MCF 10A (cell line): ENCODE measurements at regions not wholly inside any gene's neighbourhood (a gene's known extent, or its start where the extent isn't known, plus 50 kb on each side); places are given as distances from the start of the nearest gene placed in this dataset.

ENCODE experiments used
- BruUV-seq: library from RNA; stranded (reverse); fragments of 400-500 nt; replicated peaks from 2 replicates; lab custom pipeline; 2021; lab: Mats Ljungman, UMichigan
- CTCF ChIA-PET: fragments of 300-600 bp; sonication (Branson Sonifier 250); formaldehyde crosslinking; extraction: SDS; loops from one replicate; lab custom pipeline; 2021; ENCODE audit warnings: antibody characterized with exemption, inconsistent platforms; lab: Yijun Ruan, JAX
- POLR2A ChIA-PET: fragments of 300-600, 350-650 bp; sonication (Branson Sonifier 250); formaldehyde crosslinking; extraction: SDS; loops from one replicate; lab custom pipeline; 2020; ENCODE audit warnings: antibody characterized with exemption, inconsistent platforms; lab: Yijun Ruan, JAX
- DNase-seq: peaks from one replicate; pipeline ENCODE4 v3.0.0-alpha.2; 2018; ENCODE audit not compliant: unreplicated experiment
- H3K27ac Mint-ChIP-seq: one replicate; pipeline ENCODE4 v1.8.0; 2022; ENCODE audit warnings: mild to moderate bottlenecking, low read depth, mixed read lengths; ENCODE audit not compliant: unreplicated experiment
- H3K27me3 Mint-ChIP-seq: one replicate; pipeline ENCODE4 v1.8.0; 2022; ENCODE audit warnings: mixed read lengths; ENCODE audit not compliant: insufficient read depth, unreplicated experiment
- H3K36me3 Mint-ChIP-seq: one replicate; pipeline ENCODE4 v1.8.0; 2022; ENCODE audit warnings: mild to moderate bottlenecking, moderate library complexity, mixed read lengths; ENCODE audit not compliant: insufficient read depth, unreplicated experiment
- H3K4me1 Mint-ChIP-seq: one replicate; pipeline ENCODE4 v1.8.0; 2022; ENCODE audit warnings: mixed read lengths; ENCODE audit not compliant: insufficient read depth, unreplicated experiment
- H3K4me3 Mint-ChIP-seq: one replicate; pipeline ENCODE4 v1.8.0; 2022; ENCODE audit warnings: mild to moderate bottlenecking, moderate library complexity, mixed read lengths; ENCODE audit not compliant: unreplicated experiment
- H3K9me3 Mint-ChIP-seq: one replicate; pipeline ENCODE4 v1.8.0; 2022; ENCODE audit warnings: mixed read lengths; ENCODE audit not compliant: unreplicated experiment
- CTCF ChIP-seq: fragments of 200-600 bp; IDR thresholded peaks from one replicate; pipeline ENCODE4 v1.8.0; 2022; ENCODE audit warnings: antibody characterized with exemption, mild to moderate bottlenecking; ENCODE audit not compliant: unreplicated experiment
- intact Hi-C: fragments of 100-400 bp; cut with micrococcal nuclease; formaldehyde crosslinking; loops from 2 replicates; pipeline ENCODE4 v1.14.1; 2022

- no peak for DNase-seq
- peaks cover 11% of the 10 kb centered on the region for H3K4me1 Mint-ChIP-seq
- H3K4me3 Mint-ChIP-seq, result no peak overlapping the region
- H3K9me3 Mint-ChIP-seq, result no peaks in the 10 kb centered on the region
- no peak overlapping the region for H3K27ac Mint-ChIP-seq
- ChIA-PET CTCF (interaction anchor here (0.6 to 8.1 kb wide), 4 partner anchors 6 to 302 kb away, joined by 3 to 110 read pairs (median 4); no protein-coding TSS in a partner anchor), POLR2A (no interaction called here)
- BruUV-seq, result no TSS peak
- intact Hi-C loops, result no loop called here
- TF ChIP-seq CTCF, result no peak
- no peaks in the 10 kb centered on the region for H3K27me3 Mint-ChIP-seq
- no peaks in the 10 kb centered on the region for H3K36me3 Mint-ChIP-seq
Measured at GRCh38 chr2:174692256-174692919, 71.9 kb downstream of the CHRNA1 start.

GRCh38 chr2:174691201-174691779, 73.0 kb downstream of the CHRNA1 start:
- no TSS peak for BruUV-seq
- H3K27me3 Mint-ChIP-seq, result no peaks in the 10 kb centered on the region
- no peak overlapping the region for H3K27ac Mint-ChIP-seq
- no peaks in the 10 kb centered on the region for H3K36me3 Mint-ChIP-seq
- no peaks in the 10 kb centered on the region for H3K9me3 Mint-ChIP-seq
- no peak for TF ChIP-seq CTCF
- DNase-seq, result no peak
- peaks cover 5% of the 10 kb centered on the region for H3K4me1 Mint-ChIP-seq
- H3K4me3 Mint-ChIP-seq, result no peak overlapping the region
- intact Hi-C loops, result no loop called here
- ChIA-PET POLR2A (no interaction called here), CTCF (interaction anchor here (0.6 to 8.1 kb wide), 2 partner anchors 7 to 1400 kb away, joined by 3 to 110 read pairs; no protein-coding TSS in a partner anchor)

- DNase-seq, result no peak
- no peaks in the 10 kb centered on the region for H3K27me3 Mint-ChIP-seq
- no peaks in the 10 kb centered on the region for H3K36me3 Mint-ChIP-seq
- TF ChIP-seq CTCF, result no peak
- no peaks in the 10 kb centered on the region for H3K9me3 Mint-ChIP-seq
- POLR2A ChIA-PET, result interaction anchor here (0.5 to 3.9 kb wide), 2 partner anchors 227 to 393 kb away, joined by 3 to 15 read pairs; no protein-coding TSS in a partner anchor
- no peak overlapping the region for H3K4me3 Mint-ChIP-seq
- no TSS peak for BruUV-seq
- H3K4me1 Mint-ChIP-seq, result peaks cover 5% of the 10 kb centered on the region
- CTCF ChIA-PET, result interaction anchor here (0.6 to 8.1 kb wide), 8 partner anchors 8 to 941 kb away, joined by 3 to 110 read pairs (median 6); no protein-coding TSS in a partner anchor
- H3K27ac Mint-ChIP-seq, result no peak overlapping the region
- intact Hi-C loops, result no loop called here
Measured at GRCh38 chr2:174690026-174690425, 74.2 kb downstream of the CHRNA1 start.

GRCh38 chr2:174688079-174688478, 76.2 kb downstream of the CHRNA1 start:
- Mint-ChIP-seq H3K9me3 (no peaks in the 10 kb centered on the region), H3K36me3 (no peaks in the 10 kb centered on the region), H3K4me1 (peaks cover 5% of the 10 kb centered on the region), H3K4me3 (no peak overlapping the region), H3K27me3 (peaks cover 16% of the 10 kb centered on the region), H3K27ac (no peak overlapping the region)
- TF ChIP-seq CTCF, result peak; percentile 27
- POLR2A ChIA-PET, result interaction anchor here (0.8 to 3.9 kb wide), 3 partner anchors 90 to 225 kb away, joined by 3 to 15 read pairs (median 3); partner anchors contain the start of gene WIPF1
- no TSS peak for BruUV-seq
- CTCF ChIA-PET, result interaction anchor here (0.6 to 8.1 kb wide), 28 partner anchors 9 to 1410 kb away, joined by 3 to 110 read pairs (median 4); partner anchors contain the start of gene GPR155
- intact Hi-C loops, result loop anchor here (1.0 to 2.0 kb wide), 3 partner anchors 83 to 225 kb away; no protein-coding TSS in a partner anchor
- DNase-seq, result peak; percentile 51
